Stomach (tissue), 8 donors: ENCODE measurements at regions not wholly inside any gene's neighbourhood (a gene's known extent, or its start where the extent isn't known, plus 50 kb on each side); places are given as distances from the start of the nearest gene placed in this dataset.

Source experiments
- DNase-seq, 2 donors: peaks; one replicate each; pipeline versions ENCODE4 v3.0.0 to v3.0.0-alpha.2; 2013 to 2019
- H3K27ac ChIP-seq, 5 donors: fragments of 200-600 bp in 4 of 5; sonication (generic) in 4 of 5; one replicate each; pipeline ENCODE4 v1.5.1; 2013 to 2019; ENCODE audit warnings: mild to moderate bottlenecking in 1 of 5, moderate library complexity in 1 of 5
- H3K27me3 ChIP-seq, 3 donors: fragments of 200-600 bp; sonication (generic); one replicate each; pipeline ENCODE4 v1.5.1; 2017 to 2019; ENCODE audit warnings: mixed run types in 1 of 3
- H3K36me3 ChIP-seq, 4 donors: fragments of 200-600 bp; sonication (generic); 1 replicate in 3 of 4; 2 replicates in 1 of 4; pipeline ENCODE4 v1.5.1; 2016 to 2019
- H3K4me1 ChIP-seq, 4 donors: fragments of 200-600 bp; sonication (generic); one replicate each; pipeline ENCODE4 v1.5.1; 2016 to 2019
- H3K4me3 ChIP-seq, 4 donors: fragments of 200-600 bp; sonication (generic) in 3 of 4; one replicate each; pipeline ENCODE4 v1.5.1; 2016 to 2019; ENCODE audit warnings: mild to moderate bottlenecking in 1 of 4
- H3K9me3 ChIP-seq, 4 donors: fragments of 200-600 bp; sonication (generic); one replicate each; pipeline ENCODE4 v1.5.1; 2016 to 2019
- EP300 ChIP-seq: sonication (generic); formaldehyde crosslinking; IDR thresholded peaks from one replicate; pipeline ENCODE4 v1.6.1; 2017; ENCODE audit warnings: antibody characterized with exemption
- POLR2A ChIP-seq, 4 donors: fragments of 450-650 bp; IDR thresholded peaks; one replicate each; pipeline ENCODE4 v1.6.1; 2016; ENCODE audit warnings: antibody characterized with exemption in 4 of 4, control low read depth in 2 of 4, mild to moderate bottlenecking in 1 of 4, moderate library complexity in 1 of 4
- POLR2AphosphoS5 ChIP-seq, 3 donors: sonication (generic); formaldehyde crosslinking; IDR thresholded peaks; one replicate each; pipeline ENCODE4 v1.6.1; 2016; ENCODE audit warnings: antibody characterized with exemption in 3 of 3
- WGBS, 5 donors: extraction: QIAGEN DNeasy Blood & Tissue Kit in 3 of 5; methylation state at CpG; one replicate each; pipeline versions ENCODE4 v1.1.5 to v1.1.7; 2013 to 2018; 5-methylcytosine and 5-hydroxymethylcytosine counted together
- intact Hi-C: fragments of 100-400 bp; cut with DNase I; formaldehyde crosslinking; loops from one replicate; pipeline ENCODE4 v1.15.1; 2023; ENCODE audit warnings: low total_unique reads
- TF ChIP-seq, protein P1 (sequence below), 7 experiments: fragments of 450-650 bp in 4 of 7; fragments of 200-600 bp in 3 of 7; sonication (generic) in 3 of 7; IDR thresholded peaks; one replicate each; pipeline ENCODE4 v1.5.1; 2016 to 2019; ENCODE audit warnings: antibody characterized with exemption in 7 of 7, control low read depth in 2 of 7, mild to moderate bottlenecking in 1 of 7
- donor health status: healthy with polysubstance abuse.
- donor health status: Bipolar disorder and iron deficiency.
- donor health status: healthy.

DNA sequence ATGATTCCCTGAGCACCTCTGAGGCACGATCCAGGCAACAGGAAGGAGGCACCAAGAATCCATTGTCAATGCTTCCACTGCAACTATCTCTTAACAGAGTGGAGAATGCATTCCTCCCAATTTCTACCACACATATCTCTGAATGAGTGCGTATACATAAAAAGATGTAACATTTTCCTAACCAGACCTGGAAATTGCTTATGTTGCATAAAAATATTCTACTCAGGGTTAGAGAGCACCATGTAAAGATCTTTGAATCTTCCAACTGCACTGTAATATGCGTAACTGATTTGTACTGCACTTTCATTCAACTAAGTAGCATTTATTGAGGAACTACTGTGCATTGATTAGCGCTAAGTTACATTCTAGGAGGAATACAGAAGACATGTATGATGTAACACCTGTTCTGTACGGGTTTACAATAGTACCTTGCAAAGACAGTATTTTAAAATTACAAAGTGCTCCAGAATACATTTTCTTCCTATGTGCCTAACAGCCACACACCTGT, 237.8 kb downstream of the EBLN2 start:
- Histone ChIP-seq H3K9me3 (no peaks in the 10 kb centered on the region), H3K27me3 (peaks cover 0 to 24% (median 0%) of the 10 kb centered on the region in 3 donors), H3K27ac (no peak overlapping the region), H3K4me3 (no peak overlapping the region), H3K36me3 (no peaks in the 10 kb centered on the region), H3K4me1 (peaks cover 0 to 8% (median 0%) of the 10 kb centered on the region in 4 donors)
- intact Hi-C loops, result no loop called here
- TF ChIP-seq EP300, result no peak
- no peak for TF ChIP-seq POLR2A (IDR thresholded peaks at IDR 0.05)
- no peak for TF ChIP-seq POLR2AphosphoS5 (IDR thresholded peaks at IDR 0.05)
- TF ChIP-seq, protein P1, sequence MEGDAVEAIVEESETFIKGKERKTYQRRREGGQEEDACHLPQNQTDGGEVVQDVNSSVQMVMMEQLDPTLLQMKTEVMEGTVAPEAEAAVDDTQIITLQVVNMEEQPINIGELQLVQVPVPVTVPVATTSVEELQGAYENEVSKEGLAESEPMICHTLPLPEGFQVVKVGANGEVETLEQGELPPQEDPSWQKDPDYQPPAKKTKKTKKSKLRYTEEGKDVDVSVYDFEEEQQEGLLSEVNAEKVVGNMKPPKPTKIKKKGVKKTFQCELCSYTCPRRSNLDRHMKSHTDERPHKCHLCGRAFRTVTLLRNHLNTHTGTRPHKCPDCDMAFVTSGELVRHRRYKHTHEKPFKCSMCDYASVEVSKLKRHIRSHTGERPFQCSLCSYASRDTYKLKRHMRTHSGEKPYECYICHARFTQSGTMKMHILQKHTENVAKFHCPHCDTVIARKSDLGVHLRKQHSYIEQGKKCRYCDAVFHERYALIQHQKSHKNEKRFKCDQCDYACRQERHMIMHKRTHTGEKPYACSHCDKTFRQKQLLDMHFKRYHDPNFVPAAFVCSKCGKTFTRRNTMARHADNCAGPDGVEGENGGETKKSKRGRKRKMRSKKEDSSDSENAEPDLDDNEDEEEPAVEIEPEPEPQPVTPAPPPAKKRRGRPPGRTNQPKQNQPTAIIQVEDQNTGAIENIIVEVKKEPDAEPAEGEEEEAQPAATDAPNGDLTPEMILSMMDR (IDR thresholded peaks at IDR 0.05), result no peak
- no peak for DNase-seq
- 71 to 82% (median 78%) methylated on average over 5 of the region's 5 CpGs for WGBS, 5 donors

DNA sequence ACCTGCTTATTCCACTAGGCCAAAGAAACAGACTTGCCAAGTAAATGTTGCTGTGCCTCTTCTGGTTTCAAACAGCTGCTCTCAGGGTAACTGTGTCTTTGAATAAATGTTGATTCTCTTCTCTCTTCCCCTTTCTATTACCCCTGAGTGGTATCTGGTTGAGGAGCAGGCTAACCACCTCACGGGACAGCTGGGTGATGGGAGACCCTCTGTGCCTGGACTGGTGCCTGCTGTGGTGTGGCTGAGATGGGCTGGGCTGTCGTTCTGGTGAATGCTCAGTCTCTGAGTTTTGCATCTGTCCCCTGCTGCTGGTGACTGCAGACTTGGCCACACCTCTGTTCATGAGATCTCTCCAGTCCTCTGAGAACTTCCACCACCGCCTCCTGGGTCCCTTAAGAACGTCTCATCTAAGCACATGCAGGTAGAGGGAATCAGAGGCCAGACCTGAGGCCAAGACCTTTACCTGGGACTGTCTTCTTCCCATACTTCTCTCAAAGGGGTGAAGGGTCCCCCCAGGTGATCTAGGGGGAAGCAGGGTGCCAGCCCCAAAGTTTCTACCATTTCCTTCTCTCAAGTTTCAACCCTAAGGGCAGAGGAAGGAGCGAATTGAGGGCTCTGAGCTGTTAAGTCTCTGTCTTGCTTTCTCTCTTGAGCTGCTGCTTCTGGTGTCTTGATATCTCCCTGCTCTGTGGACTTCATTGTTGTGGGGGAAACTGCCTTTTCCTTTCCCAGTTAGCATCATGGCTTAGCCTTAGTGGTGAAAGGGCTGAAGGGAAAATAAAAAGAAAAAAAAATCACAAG, 252.9 kb downstream of the EBLN2 start:
- H3K4me3 ChIP-seq, result no peak overlapping the region
- no peaks in the 10 kb centered on the region for H3K9me3 ChIP-seq
- WGBS, 5 donors, result 77 to 84% (median 81%) methylated on average over 5 of the region's 5 CpGs
- TF ChIP-seq POLR2AphosphoS5 (IDR thresholded peaks at IDR 0.05) (no peak), POLR2A (IDR thresholded peaks at IDR 0.05) (no peak), EP300 (no peak)
- TF ChIP-seq, protein P1 (IDR thresholded peaks at IDR 0.05), result no peak
- H3K4me1 ChIP-seq, result no peaks in the 10 kb centered on the region
- intact Hi-C loops, result no loop called here
- H3K36me3 ChIP-seq, result no peaks in the 10 kb centered on the region
- DNase-seq, result no peak
- no peak overlapping the region for H3K27ac ChIP-seq
- no peaks in the 10 kb centered on the region for H3K27me3 ChIP-seq

DNA sequence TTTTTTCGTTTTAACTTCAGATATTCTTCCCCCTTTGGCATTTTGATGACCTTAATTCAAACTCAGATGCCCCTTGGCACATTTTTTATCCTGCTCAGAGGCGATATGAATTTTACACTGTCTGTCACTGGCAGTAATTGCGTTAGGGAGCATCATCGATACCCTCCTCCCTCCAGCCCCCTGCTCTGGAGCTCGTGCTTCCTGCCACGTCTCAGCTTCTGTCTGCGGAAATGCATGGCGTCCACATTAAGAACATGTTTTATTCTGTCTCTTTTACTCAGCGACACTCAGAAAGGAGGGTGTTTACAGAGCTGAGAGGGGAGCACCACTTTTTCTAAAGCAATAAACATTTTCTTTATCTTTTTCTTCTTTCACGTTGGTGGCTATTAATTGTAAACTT, 254.2 kb downstream of the EBLN2 start:
- no peaks in the 10 kb centered on the region for H3K9me3 ChIP-seq
- TF ChIP-seq POLR2AphosphoS5 (IDR thresholded peaks at IDR 0.05) (no peak), EP300 (no peak), POLR2A (IDR thresholded peaks at IDR 0.05) (no peak)
- TF ChIP-seq, protein P1 (IDR thresholded peaks at IDR 0.05), result no peak
- WGBS, 5 donors, result 46 to 55% (median 50%) methylated on average over 10 of the region's 10 CpGs

DNA sequence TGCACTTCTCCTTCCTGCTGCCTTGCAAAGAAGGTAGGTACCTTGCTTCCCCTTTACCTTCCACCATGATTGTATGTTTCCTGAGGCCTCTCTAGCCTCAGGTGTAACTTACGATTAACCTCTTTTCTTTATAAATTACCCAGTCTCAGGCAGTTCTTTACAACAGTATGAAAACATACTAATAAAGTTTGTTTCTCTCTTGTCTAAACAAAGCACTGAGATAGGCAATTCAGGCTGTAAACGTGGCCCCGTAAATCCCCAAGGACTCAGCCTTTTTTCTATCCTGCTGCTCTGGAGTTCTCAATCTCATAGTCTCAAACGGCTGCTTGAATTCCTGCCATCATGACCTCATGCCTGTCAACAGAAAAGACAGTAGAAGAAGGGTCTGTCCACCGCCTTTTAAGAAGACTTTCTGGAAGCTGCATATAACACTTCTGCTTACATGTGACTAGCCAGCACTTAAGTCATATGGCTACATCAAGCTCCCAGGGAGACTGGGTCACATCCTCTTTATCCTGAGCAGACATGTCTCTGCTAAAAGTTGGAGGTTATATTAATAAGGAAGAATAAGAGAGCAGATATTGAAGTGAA, 257.8 kb downstream of the EBLN2 start:
- Histone ChIP-seq H3K4me1 (no peaks in the 10 kb centered on the region), H3K27me3 (no peaks in the 10 kb centered on the region), H3K4me3 (no peak overlapping the region), H3K9me3 (peaks cover 4 to 8% (median 4%) of the 10 kb centered on the region in 4 donors), H3K27ac (no peak overlapping the region), H3K36me3 (no peaks in the 10 kb centered on the region)
- intact Hi-C loops, result no loop called here
- TF ChIP-seq EP300, result no peak
- TF ChIP-seq POLR2AphosphoS5 (IDR thresholded peaks at IDR 0.05), result no peak
- no peak for TF ChIP-seq POLR2A (IDR thresholded peaks at IDR 0.05)
- TF ChIP-seq, protein P1 (IDR thresholded peaks at IDR 0.05), result no peak
- WGBS, 5 donors, result 53 to 60% (median 54%) methylated on average over 5 of the region's 5 CpGs
- DNase-seq, result peak in 1 of 2 donors; percentile 53

More for the DNA sequence above, 254.2 kb downstream of the EBLN2 start:
- Histone ChIP-seq H3K36me3 (no peaks in the 10 kb centered on the region), H3K27me3 (no peaks in the 10 kb centered on the region), H3K4me1 (no peaks in the 10 kb centered on the region), H3K4me3 (no peak overlapping the region), H3K27ac (no peak overlapping the region)
- intact Hi-C loops, result no loop called here
- DNase-seq, result peak in 1 of 2 donors; percentile 26
